SK-N-SH (cell line): ENCODE measurements at regions not wholly inside any gene's neighbourhood (a gene's known extent, or its start where the extent isn't known, plus 50 kb on each side); places are given as distances from the start of the nearest gene placed in this dataset.

Experiments used
- CTCF ChIA-PET: fragments of 300-600, 350-600 bp; formaldehyde crosslinking; extraction: SDS; loops from one replicate; lab custom pipeline; 2021; lab: Yijun Ruan, JAX
- POLR2A ChIA-PET: fragments of 350-600 bp; sonication (Branson Sonifier 250); formaldehyde crosslinking; extraction: SDS; loops from one replicate; lab custom pipeline; 2020; ENCODE audit warnings: antibody characterized with exemption, inconsistent platforms; lab: Yijun Ruan, JAX
- DNase-seq: peaks from one replicate; pipeline ENCODE4 v3.0.0; 2012
- H2AFZ ChIP-seq: fragments of 200-600 bp; sonication (generic); 2 replicates; pipeline ENCODE4 v1.8.1; 2016; ENCODE audit warnings: antibody characterized with exemption, mild to moderate bottlenecking, low read depth
- H3F3A ChIP-seq: fragments of 200-600 bp; sonication (generic); replicated peaks from 2 replicates; pipeline ENCODE3; 2016; ENCODE audit warnings: antibody characterized with exemption, mild to moderate bottlenecking; ENCODE audit not compliant: insufficient read depth
- H3K27ac ChIP-seq, 2 experiments: fragments of 200-500 bp in 1 of 2; fragments of 200-600 bp in 1 of 2; sonication (Bioruptor generic) in 1 of 2; sonication (generic), shearing (Covaris generic) in 1 of 2; 2 replicates each; pipeline versions ENCODE4 v1.5.1 to v1.6.1; 2014 to 2016; ENCODE audit warnings: low read depth in 2 of 2, inconsistent platforms in 1 of 2, low read length in 1 of 2, mild to moderate bottlenecking in 1 of 2, mixed read lengths in 1 of 2
- H3K27me3 ChIP-seq: fragments of 200-600 bp; sonication (generic), shearing (Covaris generic); 2 replicates; pipeline ENCODE4 v1.6.1; 2016; ENCODE audit warnings: mixed run types; ENCODE audit not compliant: insufficient read depth
- H3K36me3 ChIP-seq, 2 experiments: fragments of 200-500 bp in 1 of 2; fragments of 200-600 bp in 1 of 2; sonication (Bioruptor generic) in 1 of 2; sonication (generic) in 1 of 2; replicated peaks in 1 of 2; 2 replicates each; pipeline versions ENCODE3 to v1.5.1; 2014 to 2016; ENCODE audit warnings: low read length in 1 of 2, mild to moderate bottlenecking in 1 of 2; ENCODE audit not compliant: insufficient read depth in 2 of 2, control insufficient read depth in 1 of 2
- H3K4me1 ChIP-seq, 2 experiments: fragments of 200-500 bp in 1 of 2; fragments of 200-600 bp in 1 of 2; sonication (Bioruptor generic) in 1 of 2; sonication (generic), shearing (Covaris generic) in 1 of 2; 2 replicates each; pipeline versions ENCODE4 v1.5.1 to v1.6.1; 2014 to 2016; ENCODE audit warnings: low read depth in 1 of 2, low read length in 1 of 2, mixed run types in 1 of 2; ENCODE audit not compliant: insufficient read depth in 2 of 2, control insufficient read depth in 1 of 2
- H3K4me2 ChIP-seq: fragments of 200-600 bp; sonication (generic), shearing (Covaris generic); 2 replicates; pipeline ENCODE4 v1.6.1; 2017; ENCODE audit warnings: mixed run types
- H3K4me3 ChIP-seq, 2 experiments: fragments of 200-500 bp in 1 of 2; fragments of 200-600 bp in 1 of 2; sonication (Bioruptor generic) in 1 of 2; sonication (generic), shearing (Covaris generic) in 1 of 2; 2 replicates each; pipeline versions ENCODE4 v1.5.1 to v1.8.1; 2014 to 2016; ENCODE audit warnings: low read depth in 2 of 2, inconsistent platforms in 1 of 2, low read length in 1 of 2, mild to moderate bottlenecking in 1 of 2, mixed read lengths in 1 of 2, moderate library complexity in 1 of 2
- H3K79me2 ChIP-seq: fragments of 200-600 bp; sonication (generic); 2 replicates; pipeline ENCODE4 v1.8.1; 2017; ENCODE audit warnings: mild to moderate bottlenecking; ENCODE audit not compliant: insufficient read depth
- H3K9ac ChIP-seq: fragments of 200-600 bp; sonication (generic); 2 replicates; pipeline ENCODE4 v1.6.1; 2017; ENCODE audit warnings: mixed run types
- H3K9me2 ChIP-seq: fragments of 200-600 bp; sonication (generic); 2 replicates; pipeline ENCODE4 v1.6.1; 2017; ENCODE audit warnings: mixed run types
- H3K9me3 ChIP-seq: fragments of 200-600 bp; sonication (generic); 2 replicates; pipeline ENCODE4 v1.6.1; 2017; ENCODE audit warnings: mixed run types, mild to moderate bottlenecking, moderate library complexity
- H4K20me1 ChIP-seq: fragments of 200-600 bp; sonication (generic); 2 replicates; pipeline ENCODE4 v1.6.1; 2017; ENCODE audit warnings: mild to moderate bottlenecking, mixed run types; ENCODE audit not compliant: insufficient read depth
- EZH2phosphoT487 ChIP-seq: fragments of 200-600 bp; sonication (generic); IDR thresholded peaks from 2 replicates; pipeline ENCODE4 v1.6.1; 2017; ENCODE audit warnings: low read depth, mixed run types, mild to moderate bottlenecking, antibody characterized with exemption, moderate library complexity, borderline replicate concordance
- FOSL2 ChIP-seq: IDR thresholded peaks from 2 replicates; pipeline ENCODE4 v1.4.0; 2012; ENCODE audit warnings: low read depth, mild to moderate bottlenecking, moderate library complexity, borderline replicate concordance
- FOXJ3 ChIP-seq: sonication (generic); formaldehyde crosslinking; IDR thresholded peaks from 2 replicates; pipeline ENCODE4 v1.5.1; 2020; ENCODE audit warnings: mild to moderate bottlenecking, missing genetic modification reagents
- JUND ChIP-seq: IDR thresholded peaks from 2 replicates; pipeline ENCODE4 v1.4.0; 2012
- MEF2A ChIP-seq: IDR thresholded peaks from 2 replicates; pipeline ENCODE4 v1.4.0; 2012; ENCODE audit warnings: low read depth, borderline replicate concordance
- MXI1 ChIP-seq: IDR thresholded peaks from 2 replicates; pipeline ENCODE4 v1.6.1; 2012; ENCODE audit warnings: mild to moderate bottlenecking, low read depth, low read length, improper control_type of control experiment
- NRF1 ChIP-seq: IDR thresholded peaks from 2 replicates; pipeline ENCODE4 v1.6.1; 2012; ENCODE audit warnings: low read depth, mild to moderate bottlenecking, low read length
- POLR2AphosphoS5 ChIP-seq: IDR thresholded peaks from 2 replicates; pipeline ENCODE4 v1.6.1; 2012; ENCODE audit warnings: low read depth, low read length
- RFX5 ChIP-seq: IDR thresholded peaks from 2 replicates; pipeline ENCODE4 v1.6.1; 2012; ENCODE audit warnings: mild to moderate bottlenecking, improper control_type of control experiment, low read length
- SMC3 ChIP-seq: IDR thresholded peaks from 2 replicates; pipeline ENCODE4 v1.6.1; 2012; ENCODE audit warnings: low read depth, low read length, improper control_type of control experiment
- TCF12 ChIP-seq: IDR thresholded peaks from 2 replicates; pipeline ENCODE4 v1.4.0; 2012
- WGBS: methylation state at CpG from one replicate; pipeline ENCODE4 v1.1.6; 2017; ENCODE audit warnings: low lambda C conversion rate; 5-methylcytosine and 5-hydroxymethylcytosine counted together
- TF ChIP-seq, protein P1 (sequence below): IDR thresholded peaks from 2 replicates; pipeline ENCODE4 v1.4.0; 2012; ENCODE audit warnings: low read depth, borderline replicate concordance
- TF ChIP-seq, protein P2 (sequence below): IDR thresholded peaks from 2 replicates; pipeline ENCODE4 v1.4.0; 2012; ENCODE audit warnings: low read depth
- TF ChIP-seq, protein P3 (sequence below): fragments of 150-350 bp; IDR thresholded peaks from 2 replicates; pipeline ENCODE4 v1.6.1; 2017; ENCODE audit warnings: antibody characterized with exemption, low read length, low read depth, borderline replicate concordance
- TF ChIP-seq, protein P4 (sequence below): IDR thresholded peaks from 2 replicates; pipeline ENCODE4; 2012
- TF ChIP-seq, protein P5 (sequence below): IDR thresholded peaks from 2 replicates; pipeline ENCODE4 v1.4.0; 2012; ENCODE audit warnings: low read depth, borderline replicate concordance
- TF ChIP-seq, protein P6 (sequence below): fragments of 150-350 bp; IDR thresholded peaks from 2 replicates; pipeline ENCODE4 v1.6.1; 2016; ENCODE audit warnings: mild to moderate bottlenecking, low read depth, low read length

DNA sequence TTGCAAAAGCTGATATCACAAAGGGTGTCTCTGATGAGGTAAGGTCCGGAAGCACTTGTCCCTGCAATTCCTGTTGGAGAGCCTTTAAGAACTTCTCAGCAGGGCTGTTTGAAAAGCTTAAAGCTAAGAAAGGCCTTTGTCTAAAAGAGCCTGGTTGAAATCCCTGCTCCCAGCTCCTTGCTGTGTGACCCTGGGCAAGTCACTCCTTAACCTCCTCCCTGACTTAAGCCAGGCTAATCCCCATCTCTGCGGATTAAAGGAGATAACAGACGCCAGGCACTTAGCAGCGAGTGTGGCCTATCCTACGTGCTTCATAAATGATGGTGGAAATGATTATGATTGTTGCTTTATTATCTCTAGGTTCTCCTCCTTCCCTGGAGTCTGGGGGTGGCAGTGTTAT lies 368.0 kb upstream of the RBFOX1 start:
- Histone ChIP-seq H3K79me2 (no peaks in the 10 kb centered on the region), H3K9me2 (no peaks in the 10 kb centered on the region), H3F3A (no peaks in the 10 kb centered on the region), H3K9me3 (no peaks in the 10 kb centered on the region), H3K4me2 (no peak overlapping the region), H3K36me3 (no peaks in the 10 kb centered on the region), H3K27me3 (no peaks in the 10 kb centered on the region), H3K9ac (no peak overlapping the region), H4K20me1 (no peaks in the 10 kb centered on the region), H3K4me3 (no peak overlapping the region), H3K27ac (no peak overlapping the region), H2AFZ (no peak overlapping the region), H3K4me1 (no peaks in the 10 kb centered on the region)
- no peak for DNase-seq
- TF ChIP-seq POLR2AphosphoS5 = no peak
- no peak for TF ChIP-seq MEF2A
- TF ChIP-seq, protein P1, sequence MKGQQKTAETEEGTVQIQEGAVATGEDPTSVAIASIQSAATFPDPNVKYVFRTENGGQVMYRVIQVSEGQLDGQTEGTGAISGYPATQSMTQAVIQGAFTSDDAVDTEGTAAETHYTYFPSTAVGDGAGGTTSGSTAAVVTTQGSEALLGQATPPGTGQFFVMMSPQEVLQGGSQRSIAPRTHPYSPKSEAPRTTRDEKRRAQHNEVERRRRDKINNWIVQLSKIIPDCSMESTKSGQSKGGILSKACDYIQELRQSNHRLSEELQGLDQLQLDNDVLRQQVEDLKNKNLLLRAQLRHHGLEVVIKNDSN = no peak
- no peak for TF ChIP-seq SMC3
- TF ChIP-seq FOXJ3 (CRISPR knock-in tag) = no peak
- WGBS = 4% methylated on average over 5 of the region's 5 CpGs
- CTCF ChIA-PET = no interaction called here
- POLR2A ChIA-PET = no interaction called here

DNA sequence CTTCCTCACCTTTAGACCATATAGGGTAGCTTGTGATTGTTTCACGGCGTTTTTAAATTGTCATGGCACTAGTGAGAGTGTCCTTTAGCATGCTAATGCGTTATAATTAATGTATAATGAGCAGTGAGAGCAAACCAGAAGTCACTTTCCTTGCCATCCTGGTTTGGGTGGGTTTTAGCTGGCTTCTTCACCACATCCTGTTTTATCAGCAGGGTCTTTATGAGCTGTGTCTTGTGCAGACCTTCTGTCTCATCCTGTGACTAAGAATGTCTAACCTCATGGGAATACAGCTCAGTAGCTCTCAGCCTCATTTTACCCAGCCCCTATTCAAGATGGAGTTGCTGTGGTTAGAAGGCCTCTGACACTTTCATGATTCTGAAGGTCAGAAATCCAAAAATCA lies 370.9 kb upstream of the RBFOX1 start:
- 8% methylated on average over 3 of the region's 3 CpGs for WGBS
- TF ChIP-seq, protein P2, sequence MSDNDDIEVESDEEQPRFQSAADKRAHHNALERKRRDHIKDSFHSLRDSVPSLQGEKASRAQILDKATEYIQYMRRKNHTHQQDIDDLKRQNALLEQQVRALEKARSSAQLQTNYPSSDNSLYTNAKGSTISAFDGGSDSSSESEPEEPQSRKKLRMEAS = no peak
- TF ChIP-seq JUND (no peak), TCF12 (no peak), MXI1 (no peak), EZH2phosphoT487 (no peak), FOSL2 (no peak), RFX5 (no peak), FOXJ3 (CRISPR knock-in tag) (no peak), NRF1 (no peak)
- TF ChIP-seq, protein P3, sequence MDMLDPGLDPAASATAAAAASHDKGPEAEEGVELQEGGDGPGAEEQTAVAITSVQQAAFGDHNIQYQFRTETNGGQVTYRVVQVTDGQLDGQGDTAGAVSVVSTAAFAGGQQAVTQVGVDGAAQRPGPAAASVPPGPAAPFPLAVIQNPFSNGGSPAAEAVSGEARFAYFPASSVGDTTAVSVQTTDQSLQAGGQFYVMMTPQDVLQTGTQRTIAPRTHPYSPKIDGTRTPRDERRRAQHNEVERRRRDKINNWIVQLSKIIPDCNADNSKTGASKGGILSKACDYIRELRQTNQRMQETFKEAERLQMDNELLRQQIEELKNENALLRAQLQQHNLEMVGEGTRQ = no peak
- TF ChIP-seq, protein P4, sequence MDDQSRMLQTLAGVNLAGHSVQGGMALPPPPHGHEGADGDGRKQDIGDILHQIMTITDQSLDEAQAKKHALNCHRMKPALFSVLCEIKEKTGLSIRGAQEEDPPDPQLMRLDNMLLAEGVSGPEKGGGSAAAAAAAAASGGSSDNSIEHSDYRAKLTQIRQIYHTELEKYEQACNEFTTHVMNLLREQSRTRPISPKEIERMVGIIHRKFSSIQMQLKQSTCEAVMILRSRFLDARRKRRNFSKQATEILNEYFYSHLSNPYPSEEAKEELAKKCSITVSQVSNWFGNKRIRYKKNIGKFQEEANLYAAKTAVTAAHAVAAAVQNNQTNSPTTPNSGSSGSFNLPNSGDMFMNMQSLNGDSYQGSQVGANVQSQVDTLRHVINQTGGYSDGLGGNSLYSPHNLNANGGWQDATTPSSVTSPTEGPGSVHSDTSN = no peak
- TF ChIP-seq, protein P5, sequence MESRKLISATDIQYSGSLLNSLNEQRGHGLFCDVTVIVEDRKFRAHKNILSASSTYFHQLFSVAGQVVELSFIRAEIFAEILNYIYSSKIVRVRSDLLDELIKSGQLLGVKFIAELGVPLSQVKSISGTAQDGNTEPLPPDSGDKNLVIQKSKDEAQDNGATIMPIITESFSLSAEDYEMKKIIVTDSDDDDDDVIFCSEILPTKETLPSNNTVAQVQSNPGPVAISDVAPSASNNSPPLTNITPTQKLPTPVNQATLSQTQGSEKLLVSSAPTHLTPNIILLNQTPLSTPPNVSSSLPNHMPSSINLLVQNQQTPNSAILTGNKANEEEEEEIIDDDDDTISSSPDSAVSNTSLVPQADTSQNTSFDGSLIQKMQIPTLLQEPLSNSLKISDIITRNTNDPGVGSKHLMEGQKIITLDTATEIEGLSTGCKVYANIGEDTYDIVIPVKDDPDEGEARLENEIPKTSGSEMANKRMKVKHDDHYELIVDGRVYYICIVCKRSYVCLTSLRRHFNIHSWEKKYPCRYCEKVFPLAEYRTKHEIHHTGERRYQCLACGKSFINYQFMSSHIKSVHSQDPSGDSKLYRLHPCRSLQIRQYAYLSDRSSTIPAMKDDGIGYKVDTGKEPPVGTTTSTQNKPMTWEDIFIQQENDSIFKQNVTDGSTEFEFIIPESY = no peak
- TF ChIP-seq, protein P6, sequence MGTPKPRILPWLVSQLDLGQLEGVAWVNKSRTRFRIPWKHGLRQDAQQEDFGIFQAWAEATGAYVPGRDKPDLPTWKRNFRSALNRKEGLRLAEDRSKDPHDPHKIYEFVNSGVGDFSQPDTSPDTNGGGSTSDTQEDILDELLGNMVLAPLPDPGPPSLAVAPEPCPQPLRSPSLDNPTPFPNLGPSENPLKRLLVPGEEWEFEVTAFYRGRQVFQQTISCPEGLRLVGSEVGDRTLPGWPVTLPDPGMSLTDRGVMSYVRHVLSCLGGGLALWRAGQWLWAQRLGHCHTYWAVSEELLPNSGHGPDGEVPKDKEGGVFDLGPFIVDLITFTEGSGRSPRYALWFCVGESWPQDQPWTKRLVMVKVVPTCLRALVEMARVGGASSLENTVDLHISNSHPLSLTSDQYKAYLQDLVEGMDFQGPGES = no peak
- TF ChIP-seq, protein P1 = no peak
- CTCF ChIA-PET = interaction anchor here (0.7 kb wide), 1 partner anchor 64 kb away, joined by 3 read pairs; no protein-coding TSS in a partner anchor

More for the DNA sequence above, 370.9 kb upstream of the RBFOX1 start:
- no peaks in the 10 kb centered on the region for H3K9me3 ChIP-seq
- POLR2A ChIA-PET = no interaction called here
- no peak overlapping the region for H3K4me2 ChIP-seq
- no peak for DNase-seq
- no peak overlapping the region for H3K27ac ChIP-seq
- no peaks in the 10 kb centered on the region for H3F3A ChIP-seq
- H3K4me1 ChIP-seq = no peaks in the 10 kb centered on the region
- H3K4me3 ChIP-seq = no peak overlapping the region
- no peaks in the 10 kb centered on the region for H3K36me3 ChIP-seq
- H3K27me3 ChIP-seq = no peaks in the 10 kb centered on the region
- no peak overlapping the region for H3K9ac ChIP-seq
- H4K20me1 ChIP-seq = no peaks in the 10 kb centered on the region
- no peaks in the 10 kb centered on the region for H3K9me2 ChIP-seq
- H3K79me2 ChIP-seq = no peaks in the 10 kb centered on the region
- no peak overlapping the region for H2AFZ ChIP-seq
